Testis (tissue), 2 donors: ENCODE measurements at regions not wholly inside any gene's neighbourhood (a gene's known extent, or its start where the extent isn't known, plus 50 kb on each side); places are given as distances from the start of the nearest gene placed in this dataset.

ENCODE experiments used
- DNase-seq: peaks from one replicate; pipeline ENCODE4 v3.0.0-alpha.2; 2019
- H3K27ac ChIP-seq, 2 donors: fragments of 200-600 bp; sonication (generic); one replicate each; pipeline ENCODE4 v1.5.1; 2019
- H3K27me3 ChIP-seq: fragments of 200-600 bp; sonication (generic); one replicate; pipeline ENCODE4 v1.5.1; 2019
- H3K36me3 ChIP-seq: fragments of 200-600 bp; sonication (generic); one replicate; pipeline ENCODE4 v1.5.1; 2017; ENCODE audit warnings: low read depth; ENCODE audit errors: missing control alignments
- H3K4me1 ChIP-seq: fragments of 200-600 bp; sonication (generic); one replicate; pipeline ENCODE4 v1.5.1; 2019
- H3K4me3 ChIP-seq, 2 donors: fragments of 200-600 bp; sonication (generic); one replicate each; pipeline ENCODE4 v1.5.1; 2017 to 2019
- H3K9me3 ChIP-seq: fragments of 200-600 bp; sonication (generic); one replicate; pipeline ENCODE4 v1.5.1; 2017
- POLR2A ChIP-seq: fragments of 450-650 bp; IDR thresholded peaks from one replicate; pipeline ENCODE4 v1.6.1; 2017; ENCODE audit warnings: antibody characterized with exemption, mild to moderate bottlenecking, moderate library complexity
- WGBS, 2 donors: methylation state at CpG; one replicate each; pipeline ENCODE4 v1.1.5; 2018; 5-methylcytosine and 5-hydroxymethylcytosine counted together
- intact Hi-C: fragments of 100-400 bp; cut with DNase I; formaldehyde crosslinking; loops from one replicate; pipeline ENCODE4 v1.15.1; 2023; ENCODE audit warnings: low total_unique reads
- TF ChIP-seq, protein P1 (sequence below), 3 experiments: fragments of 450-650 bp in 2 of 3; fragments of 200-600 bp in 1 of 3; sonication (generic) in 1 of 3; IDR thresholded peaks; one replicate each; pipeline ENCODE4 v1.5.1; 2016 to 2019; ENCODE audit warnings: antibody characterized with exemption in 3 of 3, mild to moderate bottlenecking in 2 of 3, moderate library complexity in 1 of 3

DNA sequence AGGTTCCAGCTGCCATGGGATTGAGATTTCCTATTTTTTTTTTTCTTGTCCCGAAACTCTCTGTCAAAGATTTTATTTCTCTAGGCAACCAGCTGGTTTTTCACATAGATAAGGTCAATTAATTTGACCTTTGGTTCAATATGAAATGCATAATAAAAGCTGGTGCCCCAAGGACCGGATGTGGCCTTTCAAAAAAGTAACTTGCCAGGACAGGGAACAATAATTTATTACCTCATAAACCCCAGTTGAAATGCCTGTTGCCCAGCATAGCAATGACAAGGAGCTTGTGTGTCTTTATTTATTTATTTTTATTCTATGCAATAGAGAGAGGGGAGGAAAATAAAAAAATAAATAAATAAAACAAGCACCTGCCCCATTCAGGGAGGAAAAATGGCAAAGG, 472.7 kb downstream of the KCNJ2 start:
- Histone ChIP-seq H3K36me3 (no peaks in the 10 kb centered on the region), H3K27ac (no peak overlapping the region), H3K9me3 (no peaks in the 10 kb centered on the region), H3K4me3 (no peak overlapping the region), H3K4me1 (no peaks in the 10 kb centered on the region), H3K27me3 (no peaks in the 10 kb centered on the region)
- TF ChIP-seq, protein P1, sequence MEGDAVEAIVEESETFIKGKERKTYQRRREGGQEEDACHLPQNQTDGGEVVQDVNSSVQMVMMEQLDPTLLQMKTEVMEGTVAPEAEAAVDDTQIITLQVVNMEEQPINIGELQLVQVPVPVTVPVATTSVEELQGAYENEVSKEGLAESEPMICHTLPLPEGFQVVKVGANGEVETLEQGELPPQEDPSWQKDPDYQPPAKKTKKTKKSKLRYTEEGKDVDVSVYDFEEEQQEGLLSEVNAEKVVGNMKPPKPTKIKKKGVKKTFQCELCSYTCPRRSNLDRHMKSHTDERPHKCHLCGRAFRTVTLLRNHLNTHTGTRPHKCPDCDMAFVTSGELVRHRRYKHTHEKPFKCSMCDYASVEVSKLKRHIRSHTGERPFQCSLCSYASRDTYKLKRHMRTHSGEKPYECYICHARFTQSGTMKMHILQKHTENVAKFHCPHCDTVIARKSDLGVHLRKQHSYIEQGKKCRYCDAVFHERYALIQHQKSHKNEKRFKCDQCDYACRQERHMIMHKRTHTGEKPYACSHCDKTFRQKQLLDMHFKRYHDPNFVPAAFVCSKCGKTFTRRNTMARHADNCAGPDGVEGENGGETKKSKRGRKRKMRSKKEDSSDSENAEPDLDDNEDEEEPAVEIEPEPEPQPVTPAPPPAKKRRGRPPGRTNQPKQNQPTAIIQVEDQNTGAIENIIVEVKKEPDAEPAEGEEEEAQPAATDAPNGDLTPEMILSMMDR (IDR thresholded peaks at IDR 0.05): no peak
- no peak for TF ChIP-seq POLR2A
- intact Hi-C loops: no loop called here
- 84 to 92% methylated on average over 2 of the region's 2 CpGs for WGBS, 2 donors
- no peak for DNase-seq

DNA sequence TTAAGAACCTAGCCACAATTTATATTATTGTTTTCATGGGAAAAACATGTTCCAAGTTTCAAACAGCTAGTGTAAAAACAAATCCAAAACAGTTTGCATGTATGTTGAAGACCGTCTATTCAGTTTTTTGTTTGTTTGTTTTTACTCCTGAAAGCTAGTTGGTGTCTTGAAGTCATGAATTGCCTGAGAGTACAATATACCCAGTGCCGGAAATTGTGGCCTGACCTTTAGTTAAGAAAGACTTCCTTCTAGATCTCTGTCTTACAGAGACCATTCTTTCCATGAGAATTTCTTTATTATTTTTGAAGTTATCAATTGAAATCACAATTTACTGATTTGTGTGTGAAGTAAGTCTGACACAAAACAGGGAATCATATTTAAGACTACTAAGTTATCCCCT, 474.8 kb downstream of the KCNJ2 start:
- Histone ChIP-seq H3K27me3 (no peaks in the 10 kb centered on the region), H3K9me3 (no peaks in the 10 kb centered on the region), H3K27ac (no peak overlapping the region), H3K4me3 (no peak overlapping the region), H3K4me1 (no peaks in the 10 kb centered on the region), H3K36me3 (no peaks in the 10 kb centered on the region)
- TF ChIP-seq, protein P1 (IDR thresholded peaks at IDR 0.05): no peak
- no peak for TF ChIP-seq POLR2A
- no peak for DNase-seq
- intact Hi-C loops: no loop called here
- 89 to 91% methylated on average over 2 of the region's 2 CpGs for WGBS, 2 donors

DNA sequence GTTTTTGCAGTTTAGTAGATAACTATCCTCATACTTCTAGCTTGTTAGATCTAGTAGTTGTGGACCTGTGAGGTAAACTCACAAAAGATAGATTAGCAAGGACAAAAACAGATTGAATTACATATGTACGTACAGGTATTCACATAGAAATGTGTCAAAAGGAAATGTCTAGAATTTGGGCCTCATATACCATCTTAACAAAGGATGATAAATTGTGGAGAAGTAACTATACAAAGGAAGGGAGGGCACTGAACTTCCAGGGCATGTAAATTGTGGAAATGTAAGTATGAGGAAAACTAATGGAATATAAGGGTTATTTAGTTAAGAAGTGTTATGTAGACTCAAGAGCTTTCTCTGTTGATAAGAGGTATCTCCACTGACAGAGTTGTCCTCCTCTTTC, 477.3 kb downstream of the KCNJ2 start:
- Histone ChIP-seq H3K36me3 (no peaks in the 10 kb centered on the region), H3K27me3 (no peaks in the 10 kb centered on the region), H3K27ac (no peak overlapping the region), H3K4me3 (no peak overlapping the region), H3K9me3 (no peaks in the 10 kb centered on the region), H3K4me1 (no peaks in the 10 kb centered on the region)
- no peak for TF ChIP-seq POLR2A
- TF ChIP-seq, protein P1 (IDR thresholded peaks at IDR 0.05): no peak
- DNase-seq: no peak
- WGBS, 2 donors: 96 to 98% methylated on average over 1 of the region's 1 CpG
- intact Hi-C loops: no loop called here

GRCh38 chr17:70648166-70648565, 478.8 kb downstream of the KCNJ2 start:
- Histone ChIP-seq H3K4me1 (no peaks in the 10 kb centered on the region), H3K9me3 (no peaks in the 10 kb centered on the region), H3K36me3 (no peaks in the 10 kb centered on the region), H3K4me3 (no peak overlapping the region), H3K27ac (no peak overlapping the region), H3K27me3 (no peaks in the 10 kb centered on the region)
- no peak for DNase-seq
- intact Hi-C loops: no loop called here
- TF ChIP-seq, protein P1 (IDR thresholded peaks at IDR 0.05): no peak
- TF ChIP-seq POLR2A: no peak

- intact Hi-C loops: no loop called here
- H3K27me3 ChIP-seq: no peaks in the 10 kb centered on the region
- WGBS, 2 donors: 76 to 82% methylated on average over 3 of the region's 3 CpGs
- no peak overlapping the region for H3K27ac ChIP-seq
- no peak overlapping the region for H3K4me3 ChIP-seq
- TF ChIP-seq POLR2A: no peak
- TF ChIP-seq, protein P1 (IDR thresholded peaks at IDR 0.05): no peak
- H3K9me3 ChIP-seq: no peaks in the 10 kb centered on the region
- no peaks in the 10 kb centered on the region for H3K36me3 ChIP-seq
- no peaks in the 10 kb centered on the region for H3K4me1 ChIP-seq
- no peak for DNase-seq
Measured at GRCh38 chr17:70653850-70654249, 484.5 kb downstream of the KCNJ2 start.
